ENCODE measurements at regions not wholly inside any gene's neighbourhood (a gene's known extent, or its start where the extent isn't known, plus 50 kb on each side); places are given as distances from the start of the nearest gene placed in this dataset.

- Histone ChIP-seq H3K4me3 (no peak overlapping the region), H3K9me3 (peaks cover 0 to 16% (median 10%) of the 10 kb centered on the region in 8 donors), H3K4me1 (peaks cover 0 to 13% (median 9%) of the 10 kb centered on the region in 6 donors), H3K27me3 (replicated peaks in 1 of 7) (peaks cover 0 to 5% (median 0%) of the 10 kb centered on the region in 7 donors), H3K27ac (no peak overlapping the region), H3K36me3 (no peaks in the 10 kb centered on the region)
- no peak for TF ChIP-seq POLR2A (IDR thresholded peaks at IDR 0.05)
- no peak for TF ChIP-seq POLR2AphosphoS5 (IDR thresholded peaks at IDR 0.05)
- TF ChIP-seq CTCF (IDR thresholded peaks at IDR 0.05 in 8 of 11, conservative IDR thresholded peaks at IDR 0.05 in 3 of 11) = no peak
- 54 to 75% (median 66%) methylated on average over 3 of the region's 3 CpGs for WGBS, 5 donors
- no peak for DNase-seq
- intact Hi-C loops (cut with DNase I; ENCODE audit: low total_unique reads) = no loop called here
Measured at GRCh38 chr4:183788308-183788905, 116.7 kb upstream of the STOX2 start.

DNA sequence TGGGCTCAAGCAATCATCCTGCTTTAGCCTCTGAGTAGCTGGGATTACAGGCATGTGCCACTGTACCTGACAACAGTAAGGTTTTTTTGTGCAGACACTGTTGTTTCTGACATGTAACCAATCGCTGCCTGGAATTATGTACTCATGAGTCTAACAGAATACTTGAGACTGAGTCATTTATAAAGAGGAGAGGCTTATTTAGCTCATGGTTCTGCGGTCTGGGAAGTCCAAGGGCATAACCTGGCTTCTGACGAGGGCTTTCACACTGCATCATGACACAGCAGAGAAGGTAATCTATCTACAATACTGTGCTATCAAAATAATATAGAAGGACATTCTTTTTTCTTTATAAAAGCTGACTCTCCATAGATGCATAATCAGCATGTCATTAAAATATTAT lies 115.5 kb upstream of the STOX2 start:
- TF ChIP-seq POLR2AphosphoS5 (IDR thresholded peaks at IDR 0.05) = no peak
- TF ChIP-seq POLR2A (IDR thresholded peaks at IDR 0.05) = no peak
- no peak for TF ChIP-seq CTCF (IDR thresholded peaks at IDR 0.05 in 8 of 11, conservative IDR thresholded peaks at IDR 0.05 in 3 of 11)
- no peak overlapping the region for H3K4me3 ChIP-seq
- no peaks in the 10 kb centered on the region for H3K36me3 ChIP-seq
- no peak for DNase-seq
- H3K27ac ChIP-seq = no peak overlapping the region
- peaks cover 0 to 29% (median 22%) of the 10 kb centered on the region in 8 donors for H3K9me3 ChIP-seq
- intact Hi-C loops (cut with DNase I; ENCODE audit: low total_unique reads) = no loop called here
- peaks cover 0 to 7% (median under 1%) of the 10 kb centered on the region in 6 donors for H3K4me1 ChIP-seq
- WGBS, 5 donors = 74 to 87% (median 81%) methylated on average over 3 of the region's 3 CpGs
- peaks cover 0 to 12% (median 0%) of the 10 kb centered on the region in 7 donors for H3K27me3 ChIP-seq (replicated peaks in 1 of 7)

- intact Hi-C loops (cut with DNase I; ENCODE audit: low total_unique reads) = no loop called here
- WGBS, 5 donors = 76 to 94% (median 88%) methylated on average over 4 of the region's 4 CpGs
- H3K27ac ChIP-seq = no peak overlapping the region
- H3K36me3 ChIP-seq = no peaks in the 10 kb centered on the region
- peaks cover 0 to 6% (median 0%) of the 10 kb centered on the region in 6 donors for H3K4me1 ChIP-seq
- peaks cover 0 to 22% (median 0%) of the 10 kb centered on the region in 7 donors for H3K27me3 ChIP-seq (replicated peaks in 1 of 7)
- peaks cover 0 to 34% (median 26%) of the 10 kb centered on the region in 8 donors for H3K9me3 ChIP-seq
- TF ChIP-seq CTCF (IDR thresholded peaks at IDR 0.05 in 8 of 11, conservative IDR thresholded peaks at IDR 0.05 in 3 of 11) = no peak
- no peak for TF ChIP-seq POLR2A (IDR thresholded peaks at IDR 0.05)
- TF ChIP-seq POLR2AphosphoS5 (IDR thresholded peaks at IDR 0.05) = no peak
- DNase-seq = no peak
- no peak overlapping the region for H3K4me3 ChIP-seq
Measured at GRCh38 chr4:183790661-183791060, 114.4 kb upstream of the STOX2 start.

- Histone ChIP-seq H3K27me3 (replicated peaks in 1 of 7) (peaks cover 0 to 79% (median 16%) of the 10 kb centered on the region in 7 donors), H3K9me3 (peaks cover 0 to 29% (median 26%) of the 10 kb centered on the region in 8 donors), H3K4me1 (peaks cover 0 to 44% (median 19%) of the 10 kb centered on the region in 6 donors), H3K36me3 (no peaks in the 10 kb centered on the region), H3K4me3 (peak overlapping the region; percentile 31 to 83 (median 58)), H3K27ac (peak overlapping the region; percentile 40 to 88 (median 82))
- TF ChIP-seq POLR2A (IDR thresholded peaks at IDR 0.05) (no peak), POLR2AphosphoS5 (IDR thresholded peaks at IDR 0.05) (peak; percentile 12 to 75 (median 61)), CTCF (IDR thresholded peaks at IDR 0.05 in 8 of 11, conservative IDR thresholded peaks at IDR 0.05 in 3 of 11) (no peak)
- WGBS, 5 donors = 1 to 5% (median 2%) methylated on average over 20 to 39 of the region's 39 CpGs
- peak; percentile 79 for DNase-seq
- intact Hi-C loops (cut with DNase I; ENCODE audit: low total_unique reads) = no loop called here
Measured at GRCh38 chr4:183797011-183797444, 108.1 kb upstream of the STOX2 start.

Data from spleen (tissue), 11 donors.